ENCODE measurements at regions not wholly inside any gene's neighbourhood (a gene's known extent, or its start where the extent isn't known, plus 50 kb on each side); places are given as distances from the start of the nearest gene placed in this dataset.
A peak's percentile ranks its signal among the peaks of the same experiment; 100 is the strongest.

DNA sequence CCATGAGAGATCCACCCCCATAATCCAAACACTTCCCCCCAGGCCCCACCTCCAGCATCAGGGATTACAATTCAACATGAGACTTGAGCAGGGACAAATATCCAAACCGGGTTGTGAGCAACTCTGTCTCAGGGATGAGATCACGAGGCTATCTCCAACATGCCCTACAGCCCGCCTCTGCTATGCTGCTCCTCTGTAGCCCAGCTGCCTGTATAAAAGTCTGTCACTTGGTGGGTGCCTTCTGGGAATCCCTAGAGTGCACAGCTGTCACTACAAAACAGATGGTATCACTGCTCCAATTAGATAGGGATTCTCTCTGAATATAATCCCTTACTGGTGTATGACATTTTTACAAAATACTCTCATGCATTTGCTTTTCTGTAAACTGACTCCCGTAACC is 114.9 kb upstream of the NANOS1 start:
- TF ChIP-seq REST (IDR thresholded peaks at IDR 0.05; ENCODE audit: low read depth, low read length), result no peak
- no peak for TF ChIP-seq CTCF (IDR thresholded peaks at IDR 0.05)
- TF ChIP-seq GABPA (IDR thresholded peaks at IDR 0.05; ENCODE audit: low read depth), result no peak
- TF ChIP-seq TCF12 (IDR thresholded peaks at IDR 0.05), result no peak
- no peak for TF ChIP-seq TAF1 (IDR thresholded peaks at IDR 0.05; ENCODE audit: borderline replicate concordance, low read depth, low read length)
- no peak for TF ChIP-seq EP300 (IDR thresholded peaks at IDR 0.05; ENCODE audit: borderline replicate concordance in 1 of 2, low read depth in 1 of 2, low read length in 1 of 2)
- no peak for TF ChIP-seq FOXM1 (IDR thresholded peaks at IDR 0.05; ENCODE audit: low read depth)
- no peak for TF ChIP-seq TEAD4 (IDR thresholded peaks at IDR 0.05; ENCODE audit: borderline replicate concordance, insufficient read depth)
- TF ChIP-seq RCOR1 (IDR thresholded peaks at IDR 0.05; ENCODE audit: low read length), result no peak
- TF ChIP-seq NRF1 (IDR thresholded peaks at IDR 0.05; ENCODE audit: low read depth, low read length), result no peak
- peak; percentile 17 for TF ChIP-seq CHD2 (IDR thresholded peaks at IDR 0.05; ENCODE audit: low read length, partially characterized antibody)
- no peak for TF ChIP-seq RFX5 (IDR thresholded peaks at IDR 0.05; ENCODE audit: low read length)
- TF ChIP-seq USF2 (IDR thresholded peaks at IDR 0.05; ENCODE audit: borderline replicate concordance, low read depth, low read length), result no peak
